GM21529 (cell line): ENCODE measurements at regions not wholly inside any gene's neighbourhood (a gene's known extent, or its start where the extent isn't known, plus 50 kb on each side); places are given as distances from the start of the nearest gene placed in this dataset.
"Not testable (repeated sequence)": the region's sequence is repeated elsewhere in the genome, so short reads cannot be mapped to it uniquely, and the experiment has no call there.

Experiments
- ATAC-seq: cut with Tn5 transposase; IDR thresholded peaks from one replicate; pipeline ENCODE4 v1.9.1; 2021; ENCODE audit not compliant: unreplicated experiment

- ATAC-seq, result no peak
Observed at GRCh38 chr4:188432328-188432727, 293.1 kb downstream of the TRIML1 start.

GRCh38 chr4:188433741-188434315 lies 294.6 kb downstream of the TRIML1 start:
- no peak for ATAC-seq

GRCh38 chr4:188434643-188435042 lies 295.4 kb downstream of the TRIML1 start:
- no peak for ATAC-seq

GRCh38 chr4:188435381-188435780 lies 296.1 kb downstream of the TRIML1 start:
- no peak for ATAC-seq

GRCh38 chr4:188437535-188437934 lies 298.3 kb downstream of the TRIML1 start:
- ATAC-seq, result no peak

GRCh38 chr4:188438391-188438824 lies 299.2 kb downstream of the TRIML1 start:
- not testable (repeated sequence) for ATAC-seq

GRCh38 chr4:188439641-188440311 lies 300.5 kb downstream of the TRIML1 start:
- no peak for ATAC-seq

- ATAC-seq, result no peak
Observed at GRCh38 chr4:188444500-188444899, 305.3 kb downstream of the TRIML1 start.

GRCh38 chr4:188448996-188449395 lies 309.8 kb downstream of the TRIML1 start:
- ATAC-seq, result not testable (repeated sequence)

- no peak for ATAC-seq
Observed at GRCh38 chr4:188450571-188450970, 311.3 kb downstream of the TRIML1 start.

- ATAC-seq, result no peak
Observed at GRCh38 chr4:188452097-188452496, 312.9 kb downstream of the TRIML1 start.

GRCh38 chr4:188454575-188454974 lies 315.3 kb downstream of the TRIML1 start:
- no peak for ATAC-seq

- no peak for ATAC-seq
Observed at GRCh38 chr4:188455062-188455752, 316.0 kb downstream of the TRIML1 start.

GRCh38 chr4:188459381-188459780 lies 320.1 kb downstream of the TRIML1 start:
- no peak for ATAC-seq

- no peak for ATAC-seq
Observed at GRCh38 chr4:188463909-188464308, 324.7 kb downstream of the TRIML1 start.

GRCh38 chr4:188466001-188466400 lies 326.8 kb downstream of the TRIML1 start:
- no peak for ATAC-seq

- ATAC-seq, result no peak
Observed at GRCh38 chr4:188484256-188484655, 345.0 kb downstream of the TRIML1 start.

- ATAC-seq, result no peak
Observed at GRCh38 chr4:188485906-188486305, 346.7 kb downstream of the TRIML1 start.

- no peak for ATAC-seq
Observed at GRCh38 chr4:188492886-188493285, 353.6 kb downstream of the TRIML1 start.

- ATAC-seq, result no peak
Observed at GRCh38 chr4:188495169-188495568, 355.9 kb downstream of the TRIML1 start.

GRCh38 chr4:188511431-188511830 lies 372.2 kb downstream of the TRIML1 start:
- no peak for ATAC-seq

GRCh38 chr4:188532751-188533150 lies 393.5 kb downstream of the TRIML1 start:
- ATAC-seq, result no peak
